ENCODE measurements at regions not wholly inside any gene's neighbourhood (a gene's known extent, or its start where the extent isn't known, plus 50 kb on each side); places are given as distances from the start of the nearest gene placed in this dataset.

DNA sequence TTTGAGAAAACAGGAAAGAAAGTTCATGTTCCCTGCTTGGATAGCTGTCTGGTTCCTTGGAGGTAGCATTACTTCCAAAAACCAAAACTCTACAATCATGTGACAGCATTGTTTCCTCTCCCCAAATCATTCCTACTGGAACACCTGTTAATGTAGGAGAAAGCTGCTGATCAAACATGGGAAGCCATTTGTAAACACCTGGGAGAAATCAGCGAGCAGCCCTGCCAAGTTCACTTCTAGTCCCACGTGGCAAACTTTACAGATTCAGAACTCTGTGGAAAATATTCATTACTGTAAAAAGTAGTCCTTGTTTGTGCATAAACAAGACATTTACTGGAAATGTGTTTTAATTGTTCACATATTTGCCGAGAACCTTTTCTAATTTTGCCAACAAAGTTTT, 275.5 kb upstream of the AZI2 start:
- no peak for TF ChIP-seq TCF12 (IDR thresholded peaks at IDR 0.05; ENCODE audit: low read depth)
- TF ChIP-seq RAD21 (IDR thresholded peaks at IDR 0.05; ENCODE audit: low read depth) = no peak
- TF ChIP-seq TAF1 (IDR thresholded peaks at IDR 0.05; ENCODE audit: low read depth) = no peak
- TF ChIP-seq EGR1 (IDR thresholded peaks at IDR 0.05) = no peak
- no peak for TF ChIP-seq YY1 (IDR thresholded peaks at IDR 0.05; ENCODE audit: low read depth)
- TF ChIP-seq EP300 (IDR thresholded peaks at IDR 0.05; ENCODE audit: borderline replicate concordance) = no peak
- TF ChIP-seq, protein P1, sequence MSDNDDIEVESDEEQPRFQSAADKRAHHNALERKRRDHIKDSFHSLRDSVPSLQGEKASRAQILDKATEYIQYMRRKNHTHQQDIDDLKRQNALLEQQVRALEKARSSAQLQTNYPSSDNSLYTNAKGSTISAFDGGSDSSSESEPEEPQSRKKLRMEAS (IDR thresholded peaks at IDR 0.05) = no peak
- TF ChIP-seq USF1 (IDR thresholded peaks at IDR 0.05) = no peak
- TF ChIP-seq, protein P2, sequence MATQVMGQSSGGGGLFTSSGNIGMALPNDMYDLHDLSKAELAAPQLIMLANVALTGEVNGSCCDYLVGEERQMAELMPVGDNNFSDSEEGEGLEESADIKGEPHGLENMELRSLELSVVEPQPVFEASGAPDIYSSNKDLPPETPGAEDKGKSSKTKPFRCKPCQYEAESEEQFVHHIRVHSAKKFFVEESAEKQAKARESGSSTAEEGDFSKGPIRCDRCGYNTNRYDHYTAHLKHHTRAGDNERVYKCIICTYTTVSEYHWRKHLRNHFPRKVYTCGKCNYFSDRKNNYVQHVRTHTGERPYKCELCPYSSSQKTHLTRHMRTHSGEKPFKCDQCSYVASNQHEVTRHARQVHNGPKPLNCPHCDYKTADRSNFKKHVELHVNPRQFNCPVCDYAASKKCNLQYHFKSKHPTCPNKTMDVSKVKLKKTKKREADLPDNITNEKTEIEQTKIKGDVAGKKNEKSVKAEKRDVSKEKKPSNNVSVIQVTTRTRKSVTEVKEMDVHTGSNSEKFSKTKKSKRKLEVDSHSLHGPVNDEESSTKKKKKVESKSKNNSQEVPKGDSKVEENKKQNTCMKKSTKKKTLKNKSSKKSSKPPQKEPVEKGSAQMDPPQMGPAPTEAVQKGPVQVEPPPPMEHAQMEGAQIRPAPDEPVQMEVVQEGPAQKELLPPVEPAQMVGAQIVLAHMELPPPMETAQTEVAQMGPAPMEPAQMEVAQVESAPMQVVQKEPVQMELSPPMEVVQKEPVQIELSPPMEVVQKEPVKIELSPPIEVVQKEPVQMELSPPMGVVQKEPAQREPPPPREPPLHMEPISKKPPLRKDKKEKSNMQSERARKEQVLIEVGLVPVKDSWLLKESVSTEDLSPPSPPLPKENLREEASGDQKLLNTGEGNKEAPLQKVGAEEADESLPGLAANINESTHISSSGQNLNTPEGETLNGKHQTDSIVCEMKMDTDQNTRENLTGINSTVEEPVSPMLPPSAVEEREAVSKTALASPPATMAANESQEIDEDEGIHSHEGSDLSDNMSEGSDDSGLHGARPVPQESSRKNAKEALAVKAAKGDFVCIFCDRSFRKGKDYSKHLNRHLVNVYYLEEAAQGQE (IDR thresholded peaks at IDR 0.05; ENCODE audit: low read depth) = no peak
- no peak for TF ChIP-seq CEBPB (IDR thresholded peaks at IDR 0.05)
- no peak for TF ChIP-seq CREB1 (IDR thresholded peaks at IDR 0.05; ENCODE audit: low read depth)
